ENCODE measurements at regions not wholly inside any gene's neighbourhood (a gene's known extent, or its start where the extent isn't known, plus 50 kb on each side); places are given as distances from the start of the nearest gene placed in this dataset.

DNA sequence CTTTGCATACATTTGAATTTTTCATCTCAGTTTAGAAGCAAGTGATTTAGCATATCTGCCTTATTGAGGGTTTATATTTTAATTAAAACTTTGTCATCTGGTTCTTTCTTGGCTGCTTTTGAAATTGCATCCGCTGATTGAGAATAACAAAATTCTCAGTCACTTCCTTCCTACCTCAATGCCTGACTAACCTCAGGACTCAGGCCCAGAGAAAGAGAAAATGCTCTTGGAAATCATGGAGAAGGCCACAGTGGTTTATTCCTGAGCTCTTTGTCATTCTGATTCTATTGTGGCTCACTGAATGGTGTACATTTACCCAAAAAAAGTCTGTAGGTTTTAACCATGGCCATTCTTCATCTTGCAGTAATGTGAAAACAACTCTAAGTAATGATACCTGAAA, 533.9 kb downstream of the TBL1XR1 start:
- no peak for DNase-seq
- no peak for TF ChIP-seq GATA1 (IDR thresholded peaks at IDR 0.05; ENCODE audit: low read depth, low read length)
- no peak for TF ChIP-seq POLR2A (IDR thresholded peaks at IDR 0.05; ENCODE audit: low read length)

GRCh38 chr3:176661432-176661964, 535.8 kb downstream of the TBL1XR1 start:
- TF ChIP-seq POLR2A (IDR thresholded peaks at IDR 0.05; ENCODE audit: low read length) (no peak), GATA1 (IDR thresholded peaks at IDR 0.05; ENCODE audit: low read depth, low read length) (no peak)
- DNase-seq: peak; percentile 82 to 94

DNA sequence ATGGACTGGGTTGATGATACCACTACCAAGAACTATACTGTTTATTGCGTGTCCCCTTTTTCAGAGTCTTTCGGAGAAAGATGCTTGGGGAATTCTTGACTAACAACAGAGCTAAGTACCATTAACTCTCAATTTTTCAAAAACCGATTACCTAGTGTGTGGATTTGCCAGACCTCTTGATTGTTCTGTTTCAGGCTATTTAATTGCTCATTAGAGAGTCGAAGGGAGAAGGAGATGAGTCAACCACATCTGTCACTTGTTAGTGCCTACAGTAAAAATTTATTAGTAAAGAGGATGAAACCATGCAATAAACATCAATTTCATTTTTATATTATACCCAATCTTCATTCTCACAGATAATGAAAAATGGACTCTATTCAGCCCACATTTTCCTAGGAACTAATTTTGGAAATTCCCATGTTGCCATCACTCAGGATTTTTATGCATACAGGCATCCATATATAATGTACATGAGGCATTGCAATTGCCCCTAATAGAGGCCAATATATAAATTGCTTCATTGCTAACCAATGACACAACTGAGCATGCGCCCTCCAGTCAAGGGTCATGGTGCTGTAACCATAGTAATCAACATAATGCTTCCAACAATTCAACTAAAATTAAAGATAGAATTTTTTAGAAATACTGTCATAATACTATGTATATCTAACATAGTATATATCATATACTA, 541.7 kb downstream of the TBL1XR1 start:
- no peak for DNase-seq
- TF ChIP-seq GATA1 (IDR thresholded peaks at IDR 0.05; ENCODE audit: low read depth, low read length) (no peak), POLR2A (IDR thresholded peaks at IDR 0.05; ENCODE audit: low read length) (no peak)

GRCh38 chr3:176651622-176652021, 545.7 kb downstream of the TBL1XR1 start:
- TF ChIP-seq GATA1 (IDR thresholded peaks at IDR 0.05; ENCODE audit: low read depth, low read length): no peak
- no peak for TF ChIP-seq POLR2A (IDR thresholded peaks at IDR 0.05; ENCODE audit: low read length)
- DNase-seq: no peak

DNA sequence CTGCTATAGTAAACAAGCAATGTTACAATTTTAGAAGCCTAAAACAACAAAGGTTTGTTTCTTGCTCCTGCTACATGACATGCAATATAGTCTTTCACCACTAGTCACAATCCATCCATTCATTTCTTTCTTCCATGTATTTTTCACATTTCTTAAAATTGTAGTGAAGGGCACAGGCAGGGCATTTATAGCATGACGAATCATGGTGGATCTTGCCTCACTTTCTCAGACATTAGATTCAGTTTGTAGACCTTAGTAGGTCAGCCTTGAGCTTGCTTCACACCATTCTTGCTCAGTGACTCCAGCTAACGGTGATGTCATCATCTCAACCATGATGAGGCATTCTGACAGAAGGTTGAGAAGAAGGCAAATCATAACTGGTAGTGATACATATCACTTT, 546.8 kb downstream of the TBL1XR1 start:
- TF ChIP-seq GATA1 (IDR thresholded peaks at IDR 0.05; ENCODE audit: low read depth, low read length) (no peak), POLR2A (IDR thresholded peaks at IDR 0.05; ENCODE audit: low read length) (no peak)
- peak; percentile 13 to 60 for DNase-seq

- no peak for TF ChIP-seq POLR2A (IDR thresholded peaks at IDR 0.05; ENCODE audit: low read length)
- TF ChIP-seq GATA1 (IDR thresholded peaks at IDR 0.05; ENCODE audit: low read depth, low read length): no peak
- DNase-seq: no peak
Measured at GRCh38 chr3:176647987-176648386, 549.3 kb downstream of the TBL1XR1 start.

GRCh38 chr3:176633511-176633910, 563.8 kb downstream of the TBL1XR1 start:
- DNase-seq: peak in 1 of 2 experiments; percentile 1

DNA sequence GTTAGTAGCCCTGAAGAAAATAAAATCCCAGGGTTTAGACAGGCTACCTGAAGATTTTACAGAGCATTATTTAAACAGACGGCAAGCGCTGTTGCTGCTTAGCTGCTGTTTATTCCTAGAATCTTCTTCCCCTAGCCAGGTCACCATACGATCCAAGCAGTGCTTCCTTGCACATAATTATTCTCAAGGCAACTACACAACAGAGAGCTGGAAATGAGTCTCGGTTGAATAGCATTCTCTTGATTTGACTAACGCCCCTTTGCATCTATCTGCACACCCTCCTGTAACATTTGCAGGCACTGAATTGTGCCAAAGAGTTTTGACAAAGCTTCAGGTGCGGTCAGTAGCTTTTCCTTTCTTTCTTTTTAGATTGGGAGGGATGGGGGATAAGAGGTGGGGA, 564.4 kb downstream of the TBL1XR1 start:
- TF ChIP-seq POLR2A (IDR thresholded peaks at IDR 0.05; ENCODE audit: low read length): no peak
- TF ChIP-seq GATA1 (IDR thresholded peaks at IDR 0.05; ENCODE audit: low read depth, low read length): no peak
- no peak for DNase-seq

More at GRCh38 chr3:176633511-176633910, 563.8 kb downstream of the TBL1XR1 start:
- TF ChIP-seq POLR2A (IDR thresholded peaks at IDR 0.05; ENCODE audit: low read length) (no peak), GATA1 (IDR thresholded peaks at IDR 0.05; ENCODE audit: low read depth, low read length) (no peak)

- DNase-seq: no peak
- no peak for TF ChIP-seq GATA1 (IDR thresholded peaks at IDR 0.05; ENCODE audit: low read depth, low read length)
- no peak for TF ChIP-seq POLR2A (IDR thresholded peaks at IDR 0.05; ENCODE audit: low read length)
Measured at GRCh38 chr3:176631165-176631564, 566.1 kb downstream of the TBL1XR1 start.

DNA sequence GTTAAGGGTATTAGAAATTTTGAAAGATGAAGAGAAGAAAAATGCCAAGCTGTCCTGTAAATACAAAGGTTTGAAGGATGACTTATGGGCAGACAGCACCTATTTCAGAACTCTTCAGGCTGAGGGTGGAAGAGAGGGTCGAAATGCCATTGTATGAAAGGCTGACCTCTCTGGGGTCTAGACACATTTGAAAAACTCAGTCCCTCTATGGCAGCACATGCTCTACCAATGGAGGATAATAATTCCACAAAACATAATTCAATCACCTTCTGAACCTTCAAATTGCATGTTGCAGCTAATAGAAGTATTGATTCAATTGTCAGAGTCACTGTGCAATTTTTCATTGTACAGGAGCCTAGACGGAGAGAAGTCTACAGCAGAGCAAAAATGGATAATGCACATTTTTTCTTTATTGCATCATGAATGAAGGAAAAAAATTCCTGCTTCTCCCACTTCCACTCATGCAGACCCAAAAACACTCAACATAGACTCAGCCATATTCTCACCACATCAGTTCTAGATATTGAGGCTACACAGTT, 569.1 kb downstream of the TBL1XR1 start:
- TF ChIP-seq POLR2A (IDR thresholded peaks at IDR 0.05; ENCODE audit: low read length) (no peak), GATA1 (IDR thresholded peaks at IDR 0.05; ENCODE audit: low read depth, low read length) (no peak)
- DNase-seq: no peak

- no peak for DNase-seq
- TF ChIP-seq POLR2A (IDR thresholded peaks at IDR 0.05; ENCODE audit: low read length) (no peak), GATA1 (IDR thresholded peaks at IDR 0.05; ENCODE audit: low read depth, low read length) (no peak)
Measured at GRCh38 chr3:176623468-176624150, 573.7 kb downstream of the TBL1XR1 start.

- TF ChIP-seq GATA1 (IDR thresholded peaks at IDR 0.05; ENCODE audit: low read depth, low read length): no peak
- no peak for TF ChIP-seq POLR2A (IDR thresholded peaks at IDR 0.05; ENCODE audit: low read length)
- no peak for DNase-seq
Measured at GRCh38 chr3:176619833-176620232, 577.4 kb downstream of the TBL1XR1 start.

- TF ChIP-seq GATA1 (IDR thresholded peaks at IDR 0.05; ENCODE audit: low read depth, low read length) (no peak), POLR2A (IDR thresholded peaks at IDR 0.05; ENCODE audit: low read length) (no peak)
- no peak for DNase-seq
Measured at GRCh38 chr3:176615826-176616225, 581.5 kb downstream of the TBL1XR1 start.

DNA sequence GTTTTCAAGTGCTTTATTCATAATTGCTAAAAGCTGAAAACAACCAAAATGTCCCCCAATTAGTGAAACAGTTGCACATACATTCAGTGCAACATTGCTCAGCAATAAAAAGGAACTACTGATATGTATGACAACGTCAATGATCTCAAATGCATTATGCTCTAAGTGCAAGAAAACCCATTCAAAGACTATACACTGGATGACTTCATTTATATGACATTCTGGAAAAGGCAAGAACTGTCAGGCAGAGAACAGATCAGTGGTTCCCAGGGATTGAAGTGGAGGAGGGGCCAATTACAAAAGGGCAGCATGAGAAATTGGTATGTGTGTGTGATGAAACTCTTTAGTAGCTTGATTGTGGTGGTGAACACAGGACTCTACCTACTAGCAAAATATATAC, 585.6 kb downstream of the TBL1XR1 start:
- TF ChIP-seq POLR2A (IDR thresholded peaks at IDR 0.05; ENCODE audit: low read length) (no peak), GATA1 (IDR thresholded peaks at IDR 0.05; ENCODE audit: low read depth, low read length) (no peak)
- no peak for DNase-seq

Measured in erythroblast (primary cell).